Karpas-422 (cell line): ENCODE measurements at regions not wholly inside any gene's neighbourhood (a gene's known extent, or its start where the extent isn't known, plus 50 kb on each side); places are given as distances from the start of the nearest gene placed in this dataset.
"Not testable (repeated sequence)": the region's sequence is repeated elsewhere in the genome, so short reads cannot be mapped to it uniquely, and the experiment has no call there.

Source experiments
- DNase-seq: peaks from one replicate; pipeline ENCODE4 v3.0.0-alpha.2; 2015
- H2AFZ ChIP-seq: fragments of 200-600 bp; sonication (generic); 2 replicates; pipeline ENCODE4 v1.6.1; 2014; ENCODE audit warnings: antibody characterized with exemption, low read length, mixed read lengths
- H3K27ac ChIP-seq: fragments of 200-600 bp; sonication (generic); 2 replicates; pipeline ENCODE4 v1.5.1; 2014; ENCODE audit warnings: mild to moderate bottlenecking, low read length, moderate library complexity
- H3K27me3 ChIP-seq: fragments of 200-600 bp; sonication (generic); 2 replicates; pipeline ENCODE4 v1.6.1; 2014; ENCODE audit warnings: low read length, mixed read lengths
- H3K36me3 ChIP-seq: fragments of 200-600 bp; sonication (generic); 2 replicates; pipeline ENCODE4 v1.6.1; 2014; ENCODE audit warnings: low read length, mixed read lengths; ENCODE audit not compliant: insufficient read depth
- H3K4me1 ChIP-seq: fragments of 200-600 bp; sonication (generic); 2 replicates; pipeline ENCODE4 v1.6.1; 2014; ENCODE audit warnings: mild to moderate bottlenecking, low read length, mixed read lengths
- H3K4me2 ChIP-seq: fragments of 200-600 bp; sonication (generic); 2 replicates; pipeline ENCODE4 v1.6.1; 2014; ENCODE audit warnings: low read length, low read depth, mild to moderate bottlenecking; ENCODE audit not compliant: poor library complexity, severe bottlenecking
- H3K4me3 ChIP-seq: fragments of 200-600 bp; sonication (generic); 2 replicates; pipeline ENCODE4 v1.5.1; 2014; ENCODE audit warnings: mild to moderate bottlenecking, antibody characterized with exemption, low read length, mixed read lengths
- H3K79me2 ChIP-seq: fragments of 200-600 bp; sonication (generic); 2 replicates; pipeline ENCODE4 v1.6.1; 2014; ENCODE audit warnings: mild to moderate bottlenecking, low read length, mixed read lengths
- H3K9ac ChIP-seq: fragments of 200-600 bp; sonication (generic); 2 replicates; pipeline ENCODE4 v1.6.0; 2014; ENCODE audit warnings: low read length
- H3K9me2 ChIP-seq: fragments of 200-600 bp; sonication (generic), shearing (Covaris generic); replicated peaks from 2 replicates; pipeline ENCODE4 v1.6.0; 2014; ENCODE audit warnings: mild to moderate bottlenecking, low read length, moderate library complexity; ENCODE audit not compliant: insufficient read depth
- H3K9me3 ChIP-seq: fragments of 300-700, 200-600 bp; sonication (generic); 2 replicates; pipeline ENCODE4 v1.6.1; 2014; ENCODE audit warnings: low read length, mixed read lengths
- H4K20me1 ChIP-seq: fragments of 200-600 bp; sonication (generic); 2 replicates; pipeline ENCODE4 v1.6.1; 2014; ENCODE audit warnings: mild to moderate bottlenecking, antibody characterized with exemption, low read length, low read depth; ENCODE audit not compliant: insufficient read depth

DNA sequence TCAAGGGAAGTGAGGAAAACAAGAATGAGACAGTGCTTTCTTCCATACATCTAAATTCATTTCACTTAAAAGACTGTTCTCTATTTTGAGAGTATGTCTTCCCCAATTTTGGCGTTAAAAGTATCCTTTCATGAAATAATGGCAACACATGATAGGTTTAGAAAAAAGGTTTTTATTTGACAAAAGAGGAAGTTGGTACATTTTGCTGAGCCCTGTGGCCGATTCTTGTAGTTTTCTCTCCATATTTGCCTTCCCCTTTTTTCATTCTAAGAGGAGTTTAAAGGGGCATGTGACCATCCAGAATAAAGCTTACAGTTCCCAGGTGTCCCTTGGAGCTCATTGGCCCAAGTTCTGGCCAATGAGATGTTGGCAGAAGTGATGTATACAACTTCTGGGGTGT, 140.4 kb upstream of the KCNE2 start:
- no peak overlapping the region for H3K4me3 ChIP-seq
- no peak overlapping the region for H3K9ac ChIP-seq
- H4K20me1 ChIP-seq, result no peaks in the 10 kb centered on the region
- DNase-seq, result no peak
- no peaks in the 10 kb centered on the region for H3K27me3 ChIP-seq
- no peaks in the 10 kb centered on the region for H3K9me2 ChIP-seq
- H2AFZ ChIP-seq, result no peak overlapping the region
- H3K36me3 ChIP-seq, result no peaks in the 10 kb centered on the region
- H3K9me3 ChIP-seq, result no peaks in the 10 kb centered on the region
- H3K79me2 ChIP-seq, result no peaks in the 10 kb centered on the region
- no peak overlapping the region for H3K4me2 ChIP-seq
- H3K4me1 ChIP-seq, result no peaks in the 10 kb centered on the region
- H3K27ac ChIP-seq, result no peak overlapping the region

DNA sequence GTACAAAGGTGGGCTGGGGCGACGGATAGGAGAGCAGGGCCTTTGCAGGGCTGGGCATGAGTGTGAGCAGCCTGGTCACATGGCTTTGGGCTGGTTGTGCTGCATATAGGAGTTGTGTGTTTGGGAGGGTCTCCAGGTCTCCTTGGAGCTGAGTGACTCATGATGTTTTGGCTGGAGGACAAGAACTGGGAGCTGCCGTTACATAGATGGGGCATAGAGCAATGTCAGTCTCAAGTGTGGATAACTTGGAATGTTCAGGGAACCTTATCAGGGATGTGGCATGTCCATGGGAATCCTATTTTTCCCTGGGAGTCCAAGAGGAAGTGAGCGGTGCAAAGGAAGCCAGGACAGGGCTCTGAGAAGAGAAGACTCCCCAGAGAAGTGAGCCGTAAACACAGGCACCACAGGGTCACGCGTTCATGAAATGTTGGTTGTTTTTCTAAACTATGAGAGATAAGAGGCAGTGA, 136.4 kb upstream of the KCNE2 start:
- no peaks in the 10 kb centered on the region for H3K36me3 ChIP-seq
- H2AFZ ChIP-seq, result no peak overlapping the region
- no peaks in the 10 kb centered on the region for H3K4me1 ChIP-seq
- H3K4me3 ChIP-seq, result no peak overlapping the region
- no peak for DNase-seq
- no peaks in the 10 kb centered on the region for H4K20me1 ChIP-seq
- no peaks in the 10 kb centered on the region for H3K9me2 ChIP-seq
- no peaks in the 10 kb centered on the region for H3K9me3 ChIP-seq
- no peaks in the 10 kb centered on the region for H3K79me2 ChIP-seq
- H3K4me2 ChIP-seq, result no peak overlapping the region
- no peaks in the 10 kb centered on the region for H3K27me3 ChIP-seq
- H3K27ac ChIP-seq, result no peak overlapping the region
- H3K9ac ChIP-seq, result no peak overlapping the region

DNA sequence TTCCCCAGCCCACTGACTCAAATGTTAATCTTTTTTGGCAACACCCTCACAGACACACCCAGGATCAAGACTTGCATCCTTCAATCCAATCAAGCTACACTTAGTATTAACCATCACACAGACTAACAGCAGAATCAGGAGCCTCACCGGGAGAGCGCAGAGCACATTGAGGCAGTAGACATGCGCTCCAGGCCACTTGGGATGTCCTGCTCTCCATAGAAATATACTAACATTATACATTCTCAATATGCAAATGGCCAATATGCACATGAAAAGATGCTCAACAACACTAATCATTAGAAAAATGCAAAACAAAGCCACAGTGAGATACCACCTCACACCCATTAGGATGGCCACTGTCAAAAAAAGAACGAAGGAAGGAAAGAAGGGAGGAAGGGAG, 135.0 kb upstream of the KCNE2 start:
- H3K9me3 ChIP-seq, result no peaks in the 10 kb centered on the region
- H3K4me3 ChIP-seq, result no peak overlapping the region
- no peaks in the 10 kb centered on the region for H3K9me2 ChIP-seq
- no peak overlapping the region for H2AFZ ChIP-seq
- H3K79me2 ChIP-seq, result no peaks in the 10 kb centered on the region
- H3K4me2 ChIP-seq, result no peak overlapping the region
- no peaks in the 10 kb centered on the region for H4K20me1 ChIP-seq
- H3K4me1 ChIP-seq, result no peaks in the 10 kb centered on the region
- no peaks in the 10 kb centered on the region for H3K36me3 ChIP-seq
- no peak for DNase-seq
- no peak overlapping the region for H3K9ac ChIP-seq
- no peak overlapping the region for H3K27ac ChIP-seq
- H3K27me3 ChIP-seq, result no peaks in the 10 kb centered on the region

DNA sequence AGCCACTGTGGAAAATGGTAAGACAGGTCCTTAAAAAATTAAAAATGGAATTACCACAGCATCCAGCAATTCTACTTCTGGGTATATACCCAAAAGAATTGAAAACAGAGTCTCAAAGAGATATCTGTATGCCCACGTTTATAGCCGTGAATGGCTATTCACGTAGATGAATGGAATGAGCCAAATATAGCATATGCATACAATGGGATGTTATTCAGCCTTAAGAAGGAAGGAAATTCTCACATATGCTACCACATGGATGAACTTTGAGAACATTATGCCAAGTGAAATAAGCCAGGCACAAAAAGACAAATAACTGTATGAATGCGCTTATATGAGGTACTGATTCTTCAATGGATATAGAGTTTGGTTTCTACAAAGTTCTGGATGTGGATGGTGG, 134.5 kb upstream of the KCNE2 start:
- H3K27ac ChIP-seq, result no peak overlapping the region

DNA sequence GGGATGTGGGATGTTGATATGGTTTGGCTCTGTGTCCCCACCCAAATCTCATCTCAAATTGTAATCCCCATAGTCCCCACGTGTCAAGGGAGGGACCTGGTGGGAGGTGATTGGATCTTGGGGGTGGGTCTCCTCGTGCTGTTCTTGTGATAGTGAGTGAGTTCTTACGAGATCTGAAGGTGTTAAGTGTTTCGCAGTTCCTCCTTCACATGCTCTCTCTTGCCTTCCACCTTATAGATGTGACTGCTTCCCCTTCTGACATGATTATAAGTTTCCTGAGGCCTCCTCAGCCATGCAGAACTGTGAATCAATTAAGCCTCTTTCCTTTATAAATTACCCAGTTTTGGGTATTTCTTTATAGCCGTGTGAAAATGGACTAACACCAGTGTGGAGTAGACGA, 130.1 kb upstream of the KCNE2 start:
- not testable (repeated sequence) for DNase-seq, H3K27ac ChIP-seq, H3K9me3 ChIP-seq, H3K9me2 ChIP-seq, H3K36me3 ChIP-seq, H3K4me1 ChIP-seq, H3K4me3 ChIP-seq, H3K27me3 ChIP-seq, H3K4me2 ChIP-seq, H2AFZ ChIP-seq, H4K20me1 ChIP-seq, H3K9ac ChIP-seq, H3K79me2 ChIP-seq

More for the DNA sequence above, 134.5 kb upstream of the KCNE2 start:
- Histone ChIP-seq H4K20me1 (no peaks in the 10 kb centered on the region), H2AFZ (no peak overlapping the region), H3K4me1 (no peaks in the 10 kb centered on the region), H3K4me3 (no peak overlapping the region), H3K9ac (no peak overlapping the region), H3K4me2 (no peak overlapping the region), H3K27me3 (no peaks in the 10 kb centered on the region), H3K9me2 (no peaks in the 10 kb centered on the region), H3K9me3 (no peaks in the 10 kb centered on the region), H3K36me3 (no peaks in the 10 kb centered on the region), H3K79me2 (no peaks in the 10 kb centered on the region)
- no peak for DNase-seq

DNA sequence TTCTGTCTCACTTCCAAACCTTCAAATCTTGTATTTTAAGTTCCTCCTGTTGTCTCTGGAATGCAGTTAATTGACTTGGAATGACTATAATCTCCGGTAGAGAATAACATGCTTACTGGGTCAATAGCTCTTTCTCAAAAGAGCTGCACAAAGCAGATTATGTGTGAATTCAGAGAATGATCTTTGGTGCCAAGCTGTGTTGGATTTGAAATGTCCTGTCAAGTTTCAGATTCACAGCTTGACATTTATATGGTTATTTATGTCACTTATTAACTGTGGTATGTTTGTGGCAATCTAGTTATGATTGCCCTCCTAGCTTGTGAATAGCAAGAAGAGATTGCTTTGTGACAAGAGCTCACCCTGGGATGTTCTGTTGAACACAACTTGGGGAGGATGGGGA, 128.3 kb upstream of the KCNE2 start:
- no peaks in the 10 kb centered on the region for H4K20me1 ChIP-seq
- no peaks in the 10 kb centered on the region for H3K36me3 ChIP-seq
- DNase-seq, result no peak
- H2AFZ ChIP-seq, result no peak overlapping the region
- peaks cover 12% of the 10 kb centered on the region for H3K4me1 ChIP-seq
- H3K9ac ChIP-seq, result no peak overlapping the region
- no peak overlapping the region for H3K27ac ChIP-seq
- H3K4me3 ChIP-seq, result no peak overlapping the region
- no peaks in the 10 kb centered on the region for H3K9me3 ChIP-seq
- no peak overlapping the region for H3K4me2 ChIP-seq
- no peaks in the 10 kb centered on the region for H3K27me3 ChIP-seq
- H3K9me2 ChIP-seq, result no peaks in the 10 kb centered on the region
- no peaks in the 10 kb centered on the region for H3K79me2 ChIP-seq

DNA sequence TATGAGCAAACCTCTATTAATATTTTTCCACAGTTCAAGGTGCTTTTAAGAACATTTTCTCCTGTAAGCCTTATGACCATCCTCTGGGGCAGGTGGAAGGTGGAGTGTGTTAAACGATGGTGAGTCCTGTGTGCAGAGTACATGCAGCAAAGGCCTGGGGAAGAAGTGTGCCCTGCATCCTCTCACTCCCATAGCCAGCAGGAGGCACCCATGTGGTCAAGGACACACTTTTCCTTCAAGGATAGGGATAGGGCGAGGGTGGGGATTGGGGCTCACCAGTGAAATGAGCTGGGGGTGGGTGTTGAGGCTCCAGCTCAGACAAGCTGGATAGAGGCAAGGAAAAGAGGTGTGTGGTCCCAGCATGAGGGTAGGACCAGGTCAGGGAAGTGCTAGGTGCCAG, 120.8 kb upstream of the KCNE2 start:
- Histone ChIP-seq H3K4me1 (peaks cover 12% of the 10 kb centered on the region), H3K4me3 (no peak overlapping the region), H3K4me2 (no peak overlapping the region), H3K27me3 (peaks cover 5% of the 10 kb centered on the region; the same call in 1 of the 2 replicates), H3K9me2 (no peaks in the 10 kb centered on the region), H3K79me2 (no peaks in the 10 kb centered on the region), H2AFZ (no peak overlapping the region), H3K36me3 (no peaks in the 10 kb centered on the region), H3K9ac (no peak overlapping the region), H3K9me3 (peaks cover 5% of the 10 kb centered on the region; the same call in 1 of the 2 replicates), H4K20me1 (no peaks in the 10 kb centered on the region), H3K27ac (no peak overlapping the region)
- DNase-seq, result no peak

DNA sequence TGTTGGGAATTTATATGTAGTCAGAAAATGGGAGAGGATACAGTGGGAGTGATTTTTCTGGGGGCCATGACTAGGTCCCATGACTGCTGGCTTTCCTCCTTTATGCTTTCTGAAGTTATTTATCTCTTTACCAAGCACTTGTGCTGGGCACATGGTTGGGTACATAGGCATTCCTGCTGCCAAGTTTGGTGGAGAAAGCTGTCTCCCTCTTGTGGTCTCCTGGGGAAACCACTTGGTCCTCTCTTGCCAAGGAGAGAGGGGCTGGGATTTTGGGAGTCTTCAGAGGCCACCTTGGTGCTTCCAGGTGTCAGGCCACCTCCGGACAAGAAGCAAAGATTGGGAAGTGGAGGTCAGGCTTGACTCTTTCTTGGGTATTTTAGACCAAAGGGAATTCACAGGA, 120.2 kb upstream of the KCNE2 start:
- Histone ChIP-seq H3K27ac (no peak overlapping the region), H3K27me3 (peaks cover 5% of the 10 kb centered on the region; the same call in 1 of the 2 replicates), H4K20me1 (no peaks in the 10 kb centered on the region), H3K36me3 (no peaks in the 10 kb centered on the region), H3K9me2 (no peaks in the 10 kb centered on the region), H3K4me3 (no peak overlapping the region), H3K9me3 (peaks cover 5% of the 10 kb centered on the region; the same call in 1 of the 2 replicates), H3K4me1 (peaks cover 11% of the 10 kb centered on the region), H2AFZ (no peak overlapping the region), H3K9ac (no peak overlapping the region), H3K4me2 (no peak overlapping the region), H3K79me2 (no peaks in the 10 kb centered on the region)
- DNase-seq, result peak; percentile 62

DNA sequence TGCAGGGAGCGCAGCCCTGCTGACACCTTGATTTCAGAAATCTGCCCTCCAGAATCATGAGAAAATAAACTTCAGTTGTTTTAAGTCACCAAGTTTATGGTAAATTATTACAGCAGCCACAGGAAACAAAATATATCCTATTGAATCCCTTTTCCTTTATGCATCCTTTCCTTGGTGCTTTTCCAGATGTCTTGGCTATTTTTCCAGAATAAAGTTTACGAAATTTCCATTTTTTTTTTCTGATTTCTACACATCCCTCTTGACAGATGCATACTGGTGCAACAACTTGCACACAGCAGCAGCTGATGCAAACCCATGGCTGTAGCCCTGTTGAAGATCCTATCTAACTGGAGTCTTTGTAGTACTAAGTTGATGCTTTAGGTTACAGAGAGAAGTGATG, 111.1 kb upstream of the KCNE2 start:
- Histone ChIP-seq H3K9ac (no peak overlapping the region), H3K9me3 (peaks cover 11% of the 10 kb centered on the region), H3K27me3 (peaks cover 2% of the 10 kb centered on the region; the same call in 1 of the 2 replicates), H3K79me2 (no peaks in the 10 kb centered on the region), H3K27ac (no peak overlapping the region), H2AFZ (no peak overlapping the region), H3K9me2 (no peaks in the 10 kb centered on the region), H3K4me3 (no peak overlapping the region), H3K36me3 (no peaks in the 10 kb centered on the region), H3K4me1 (no peaks in the 10 kb centered on the region), H3K4me2 (no peak overlapping the region), H4K20me1 (no peaks in the 10 kb centered on the region)
- no peak for DNase-seq
